GM21786 (cell line): ENCODE measurements at regions not wholly inside any gene's neighbourhood (a gene's known extent, or its start where the extent isn't known, plus 50 kb on each side); places are given as distances from the start of the nearest gene placed in this dataset.
"Not testable (repeated sequence)": the region's sequence is repeated elsewhere in the genome, so short reads cannot be mapped to it uniquely, and the experiment has no call there.

Experiments used
- ATAC-seq: cut with Tn5 transposase; IDR thresholded peaks from one replicate; pipeline ENCODE4 v1.9.1; 2021; ENCODE audit not compliant: unreplicated experiment

GRCh38 chr6:140269591-140270165, 895.2 kb upstream of the CITED2 start:
- no peak for ATAC-seq

GRCh38 chr6:140264431-140264830, 890.0 kb upstream of the CITED2 start:
- ATAC-seq = no peak

GRCh38 chr6:140258302-140258701, 883.9 kb upstream of the CITED2 start:
- ATAC-seq = not testable (repeated sequence)

GRCh38 chr6:140256248-140256647, 881.8 kb upstream of the CITED2 start:
- ATAC-seq = no peak

- ATAC-seq = no peak
Observed at GRCh38 chr6:140253096-140253495, 878.6 kb upstream of the CITED2 start.

GRCh38 chr6:140252099-140252498, 877.7 kb upstream of the CITED2 start:
- no peak for ATAC-seq

GRCh38 chr6:140245296-140246040, 871.0 kb upstream of the CITED2 start:
- no peak for ATAC-seq

- ATAC-seq = no peak
Observed at GRCh38 chr6:140237251-140237650, 862.8 kb upstream of the CITED2 start.

GRCh38 chr6:140236732-140237131, 862.3 kb upstream of the CITED2 start:
- ATAC-seq = no peak

- ATAC-seq = no peak
Observed at GRCh38 chr6:140230282-140230681, 855.8 kb upstream of the CITED2 start.

- no peak for ATAC-seq
Observed at GRCh38 chr6:140228491-140228890, 854.0 kb upstream of the CITED2 start.

GRCh38 chr6:140226637-140227036, 852.2 kb upstream of the CITED2 start:
- ATAC-seq = no peak

- no peak for ATAC-seq
Observed at GRCh38 chr6:140225701-140226436, 851.4 kb upstream of the CITED2 start.

GRCh38 chr6:140217283-140217682, 842.8 kb upstream of the CITED2 start:
- ATAC-seq = no peak

GRCh38 chr6:140209775-140210174, 835.3 kb upstream of the CITED2 start:
- no peak for ATAC-seq

GRCh38 chr6:140208286-140208685, 833.8 kb upstream of the CITED2 start:
- no peak for ATAC-seq

GRCh38 chr6:140205795-140206593, 831.5 kb upstream of the CITED2 start:
- no peak for ATAC-seq

GRCh38 chr6:140204154-140204553, 829.7 kb upstream of the CITED2 start:
- ATAC-seq = no peak

GRCh38 chr6:140203661-140204147, 829.3 kb upstream of the CITED2 start:
- no peak for ATAC-seq

GRCh38 chr6:140202964-140203515, 828.6 kb upstream of the CITED2 start:
- no peak for ATAC-seq
